22Rv1 (cell line): ENCODE measurements at regions not wholly inside any gene's neighbourhood (a gene's known extent, or its start where the extent isn't known, plus 50 kb on each side); places are given as distances from the start of the nearest gene placed in this dataset.

ENCODE experiments used
- H3K27ac ChIP-seq: fragments of 450-650 bp; 2 replicates; pipeline ENCODE4 v1.5.1; 2017
- ZFX ChIP-seq: fragments of 450-650 bp; IDR thresholded peaks from 2 replicates; pipeline ENCODE4 v1.6.1; 2017; ENCODE audit warnings: antibody characterized with exemption, borderline replicate concordance
- TF ChIP-seq, protein P1 (sequence below): fragments of 450-650 bp; IDR thresholded peaks from 2 replicates; pipeline ENCODE4 v1.5.1; 2017; ENCODE audit warnings: mild to moderate bottlenecking

GRCh38 chr13:106859533-106859904, 291.6 kb upstream of the ARGLU1 start:
- TF ChIP-seq ZFX: no peak
- TF ChIP-seq, protein P1, sequence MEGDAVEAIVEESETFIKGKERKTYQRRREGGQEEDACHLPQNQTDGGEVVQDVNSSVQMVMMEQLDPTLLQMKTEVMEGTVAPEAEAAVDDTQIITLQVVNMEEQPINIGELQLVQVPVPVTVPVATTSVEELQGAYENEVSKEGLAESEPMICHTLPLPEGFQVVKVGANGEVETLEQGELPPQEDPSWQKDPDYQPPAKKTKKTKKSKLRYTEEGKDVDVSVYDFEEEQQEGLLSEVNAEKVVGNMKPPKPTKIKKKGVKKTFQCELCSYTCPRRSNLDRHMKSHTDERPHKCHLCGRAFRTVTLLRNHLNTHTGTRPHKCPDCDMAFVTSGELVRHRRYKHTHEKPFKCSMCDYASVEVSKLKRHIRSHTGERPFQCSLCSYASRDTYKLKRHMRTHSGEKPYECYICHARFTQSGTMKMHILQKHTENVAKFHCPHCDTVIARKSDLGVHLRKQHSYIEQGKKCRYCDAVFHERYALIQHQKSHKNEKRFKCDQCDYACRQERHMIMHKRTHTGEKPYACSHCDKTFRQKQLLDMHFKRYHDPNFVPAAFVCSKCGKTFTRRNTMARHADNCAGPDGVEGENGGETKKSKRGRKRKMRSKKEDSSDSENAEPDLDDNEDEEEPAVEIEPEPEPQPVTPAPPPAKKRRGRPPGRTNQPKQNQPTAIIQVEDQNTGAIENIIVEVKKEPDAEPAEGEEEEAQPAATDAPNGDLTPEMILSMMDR: no peak
- peak overlapping the region; percentile 60 for H3K27ac ChIP-seq

GRCh38 chr13:106858903-106859532, 291.1 kb upstream of the ARGLU1 start:
- TF ChIP-seq, protein P1: no peak
- TF ChIP-seq ZFX: no peak
- peak overlapping the region; percentile 60 for H3K27ac ChIP-seq

GRCh38 chr13:106852436-106852835, 284.5 kb upstream of the ARGLU1 start:
- TF ChIP-seq ZFX: no peak
- TF ChIP-seq, protein P1: no peak
- H3K27ac ChIP-seq: no peak overlapping the region

GRCh38 chr13:106850973-106851650, 283.2 kb upstream of the ARGLU1 start:
- no peak overlapping the region for H3K27ac ChIP-seq
- TF ChIP-seq ZFX: no peak
- TF ChIP-seq, protein P1: no peak

GRCh38 chr13:106846571-106847448, 278.9 kb upstream of the ARGLU1 start:
- no peak overlapping the region for H3K27ac ChIP-seq
- TF ChIP-seq ZFX: no peak
- TF ChIP-seq, protein P1: no peak

DNA sequence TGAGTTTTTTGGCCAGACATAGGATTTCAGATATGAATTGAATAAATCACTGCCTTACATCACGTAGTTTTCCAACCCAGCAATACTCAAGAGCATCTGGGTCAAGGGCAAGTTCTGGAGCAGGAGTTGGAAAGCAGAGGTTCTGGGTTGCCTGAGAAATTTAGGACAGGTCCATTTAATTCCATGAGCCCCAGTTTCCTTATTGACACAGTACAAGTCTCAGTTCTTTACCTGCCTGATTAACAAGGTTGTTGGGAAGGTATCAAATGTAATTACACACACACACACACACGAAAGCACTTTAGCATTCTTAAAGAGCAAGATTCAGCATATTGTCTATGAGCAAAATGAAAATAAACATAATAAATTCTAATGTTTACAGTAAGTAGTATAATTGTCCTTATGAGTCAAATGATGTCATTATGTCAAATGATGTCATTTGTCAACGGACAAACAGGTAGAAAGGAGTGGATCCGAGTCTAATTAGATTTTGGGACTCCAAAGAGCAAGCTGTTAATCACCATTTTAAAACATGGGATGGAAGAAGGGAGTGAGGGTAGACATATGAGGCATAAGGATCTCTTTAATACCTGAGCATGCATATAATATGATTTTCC, 268.4 kb upstream of the ARGLU1 start:
- TF ChIP-seq ZFX: no peak
- TF ChIP-seq, protein P1: no peak
- no peak overlapping the region for H3K27ac ChIP-seq
